ENCODE measurements at regions not wholly inside any gene's neighbourhood (a gene's known extent, or its start where the extent isn't known, plus 50 kb on each side); places are given as distances from the start of the nearest gene placed in this dataset.

DNA sequence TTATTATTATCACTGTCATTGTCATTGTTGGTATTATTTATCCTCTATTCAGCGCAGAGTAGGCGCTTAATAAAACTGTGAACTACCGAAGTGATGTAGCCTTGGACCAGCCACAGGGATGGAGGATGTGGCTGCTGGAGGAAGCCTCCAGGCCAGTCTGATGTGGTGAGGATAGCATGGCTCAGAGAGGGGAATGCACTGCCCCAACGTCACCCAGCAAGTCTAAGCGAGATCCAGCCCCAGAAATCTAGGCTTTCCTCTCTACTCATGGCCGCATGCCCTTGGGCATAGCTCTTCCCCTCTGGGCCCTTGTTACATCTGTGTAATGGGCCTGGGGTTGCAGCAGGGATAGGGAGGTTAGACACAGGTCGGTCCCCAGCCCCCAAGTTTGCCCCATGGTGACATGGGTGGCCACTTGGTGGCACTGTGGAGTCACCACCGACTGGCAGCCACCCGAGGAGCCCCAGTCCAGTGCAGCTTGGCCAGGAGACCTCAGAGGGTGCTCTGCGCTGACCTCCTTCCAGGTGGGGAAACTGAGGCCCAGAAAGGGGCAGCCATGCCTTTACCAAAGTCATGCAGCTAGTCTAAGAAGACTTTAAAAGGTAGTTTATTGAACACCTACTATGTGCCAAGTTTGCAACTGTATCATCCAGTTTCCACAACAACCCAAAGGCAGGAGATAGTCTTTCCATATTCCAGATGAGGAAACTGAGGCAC, 395.7 kb downstream of the MN1 start:
- no peaks in the 10 kb centered on the region for H3K4me1 ChIP-seq
- intact Hi-C loops (cut with DNase I; ENCODE audit: low total_unique reads): loop anchor here (10.0 kb wide), 1 partner anchor 399 kb away; the partner anchor contains the start of gene MN1
- 48 to 77% (median 56%) methylated on average over 7 to 10 of the region's 10 CpGs for whole genome bisulfite sequencing, 5 donors
- H3K27me3 ChIP-seq: peaks cover 0 to under 1% (median 0%) of the 10 kb centered on the region in 3 donors
- peak; percentile 73 for DNase-seq
- peaks cover 0 to 10% (median 3%) of the 10 kb centered on the region in 4 donors for H3K9me3 ChIP-seq
- TF ChIP-seq POLR2A (IDR thresholded peaks at IDR 0.05) (no peak), EP300 (IDR thresholded peaks at IDR 0.05) (no peak)
- TF ChIP-seq, protein P1, sequence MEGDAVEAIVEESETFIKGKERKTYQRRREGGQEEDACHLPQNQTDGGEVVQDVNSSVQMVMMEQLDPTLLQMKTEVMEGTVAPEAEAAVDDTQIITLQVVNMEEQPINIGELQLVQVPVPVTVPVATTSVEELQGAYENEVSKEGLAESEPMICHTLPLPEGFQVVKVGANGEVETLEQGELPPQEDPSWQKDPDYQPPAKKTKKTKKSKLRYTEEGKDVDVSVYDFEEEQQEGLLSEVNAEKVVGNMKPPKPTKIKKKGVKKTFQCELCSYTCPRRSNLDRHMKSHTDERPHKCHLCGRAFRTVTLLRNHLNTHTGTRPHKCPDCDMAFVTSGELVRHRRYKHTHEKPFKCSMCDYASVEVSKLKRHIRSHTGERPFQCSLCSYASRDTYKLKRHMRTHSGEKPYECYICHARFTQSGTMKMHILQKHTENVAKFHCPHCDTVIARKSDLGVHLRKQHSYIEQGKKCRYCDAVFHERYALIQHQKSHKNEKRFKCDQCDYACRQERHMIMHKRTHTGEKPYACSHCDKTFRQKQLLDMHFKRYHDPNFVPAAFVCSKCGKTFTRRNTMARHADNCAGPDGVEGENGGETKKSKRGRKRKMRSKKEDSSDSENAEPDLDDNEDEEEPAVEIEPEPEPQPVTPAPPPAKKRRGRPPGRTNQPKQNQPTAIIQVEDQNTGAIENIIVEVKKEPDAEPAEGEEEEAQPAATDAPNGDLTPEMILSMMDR (IDR thresholded peaks at IDR 0.05): peak in 5 of 7 experiments; percentile 55 to 83 (median 66)
- no peaks in the 10 kb centered on the region for H3K36me3 ChIP-seq
- H3K4me3 ChIP-seq: no peak overlapping the region
- H3K27ac ChIP-seq: no peak overlapping the region

DNA sequence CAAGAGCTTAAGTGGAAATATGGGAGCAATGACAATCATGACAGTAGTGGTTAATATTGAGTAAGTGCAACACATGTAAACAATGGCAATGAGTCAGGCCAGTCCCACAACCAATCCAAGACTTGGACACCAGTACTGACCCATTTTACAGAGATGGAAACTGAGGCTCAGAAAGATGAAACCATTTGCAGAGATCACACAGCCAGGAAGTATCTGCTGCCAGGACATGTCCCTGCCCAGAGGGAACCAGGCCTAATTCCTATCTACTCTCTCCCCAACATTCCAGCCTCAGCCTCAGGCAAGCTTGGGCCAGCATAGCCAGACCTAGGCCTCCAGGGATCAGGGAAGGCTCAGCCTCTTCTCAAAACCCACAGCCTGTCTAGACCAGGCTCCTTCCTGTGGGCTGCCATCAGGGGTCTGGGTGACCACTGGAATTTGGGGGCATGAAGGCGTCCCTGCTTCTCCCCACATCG, 395.1 kb downstream of the MN1 start:
- TF ChIP-seq, protein P1 (IDR thresholded peaks at IDR 0.05): no peak
- no peak for TF ChIP-seq EP300 (IDR thresholded peaks at IDR 0.05)
- TF ChIP-seq POLR2AphosphoS5 (IDR thresholded peaks at IDR 0.05): no peak
- TF ChIP-seq POLR2A (IDR thresholded peaks at IDR 0.05): no peak
- no peaks in the 10 kb centered on the region for H3K27me3 ChIP-seq
- no peak overlapping the region for H3K4me3 ChIP-seq
- H3K9me3 ChIP-seq: peaks cover 0 to 10% (median 3%) of the 10 kb centered on the region in 4 donors
- H3K27ac ChIP-seq: no peak overlapping the region
- intact Hi-C loops (cut with DNase I; ENCODE audit: low total_unique reads): loop anchor here (10.0 kb wide), 1 partner anchor 398 kb away; the partner anchor contains the start of gene MN1
- 95 to 100% (median 98%) methylated on average over 2 of the region's 2 CpGs for WGBS, 5 donors
- no peak for DNase-seq
- H3K36me3 ChIP-seq: no peaks in the 10 kb centered on the region
- H3K4me1 ChIP-seq: no peaks in the 10 kb centered on the region

DNA sequence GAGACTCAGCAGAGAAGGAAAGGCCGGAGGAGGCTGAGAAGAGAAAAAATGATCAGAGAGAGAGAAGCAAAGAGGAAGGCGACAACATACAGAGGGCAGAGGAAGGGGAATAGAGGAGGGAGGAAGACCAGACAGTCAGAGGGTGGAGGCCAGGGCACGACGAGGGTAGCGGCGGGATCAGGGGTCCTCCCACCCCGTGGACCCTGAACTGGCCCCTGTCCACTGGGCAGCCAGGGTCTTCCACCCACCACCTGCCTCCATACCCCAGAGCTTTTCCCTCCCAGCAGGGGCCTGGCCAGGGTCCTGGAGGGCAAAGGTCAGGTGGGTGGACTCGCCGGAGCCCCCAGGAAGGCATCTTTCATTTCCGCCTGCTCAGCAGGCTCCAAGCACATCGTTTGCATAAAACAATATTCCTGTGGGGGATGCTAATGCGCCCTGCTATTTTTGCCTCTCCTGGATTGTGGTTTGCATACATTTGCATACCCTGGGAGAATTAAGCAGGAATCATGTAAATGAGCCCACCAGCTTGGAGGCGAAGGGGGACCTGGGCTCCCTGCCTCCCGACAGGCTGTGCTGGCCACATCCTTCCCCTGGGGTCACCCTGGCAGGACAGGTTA, 394.1 kb downstream of the MN1 start:
- no peaks in the 10 kb centered on the region for H3K36me3 ChIP-seq
- H3K27me3 ChIP-seq: no peaks in the 10 kb centered on the region
- WGBS, 5 donors: 70 to 75% (median 74%) methylated on average over 14 of the region's 14 CpGs
- no peak for DNase-seq
- H3K27ac ChIP-seq: no peak overlapping the region
- intact Hi-C loops (cut with DNase I; ENCODE audit: low total_unique reads): loop anchor here (10.0 kb wide), 1 partner anchor 397 kb away; the partner anchor contains the start of gene MN1
- H3K4me3 ChIP-seq: no peak overlapping the region
- no peaks in the 10 kb centered on the region for H3K4me1 ChIP-seq
- peaks cover 0 to 7% (median 3%) of the 10 kb centered on the region in 4 donors for H3K9me3 ChIP-seq
- TF ChIP-seq EP300 (IDR thresholded peaks at IDR 0.05) (no peak), POLR2AphosphoS5 (IDR thresholded peaks at IDR 0.05) (no peak), POLR2A (IDR thresholded peaks at IDR 0.05) (no peak)
- TF ChIP-seq, protein P1 (IDR thresholded peaks at IDR 0.05): no peak

DNA sequence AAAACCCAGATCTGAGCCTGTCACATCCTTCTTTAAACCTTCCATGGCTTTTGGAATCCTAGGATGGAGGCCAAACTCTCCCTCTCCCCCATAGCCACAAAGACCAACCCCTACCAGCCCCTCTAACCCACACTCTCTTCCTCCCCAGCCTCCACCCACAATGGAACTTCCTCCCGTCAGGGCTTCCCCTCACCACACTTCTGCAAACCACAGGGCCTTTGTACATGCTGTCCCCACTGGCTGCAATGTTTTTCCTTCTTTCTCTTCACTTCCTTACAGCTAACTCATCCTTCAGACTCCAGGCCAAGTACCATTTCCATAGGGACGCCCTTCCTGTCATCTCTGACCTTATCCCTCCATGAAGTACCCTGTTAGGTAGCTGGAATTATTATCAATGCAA, 393.5 kb downstream of the MN1 start:
- no peak for DNase-seq
- Histone ChIP-seq H3K36me3 (no peaks in the 10 kb centered on the region), H3K27ac (no peak overlapping the region), H3K4me3 (no peak overlapping the region), H3K27me3 (no peaks in the 10 kb centered on the region), H3K4me1 (no peaks in the 10 kb centered on the region), H3K9me3 (peaks cover 0 to 2% (median under 1%) of the 10 kb centered on the region in 4 donors)
- intact Hi-C loops (cut with DNase I; ENCODE audit: low total_unique reads): loop anchor here (10.0 kb wide), 1 partner anchor 397 kb away; the partner anchor contains the start of gene MN1
- TF ChIP-seq, protein P1 (IDR thresholded peaks at IDR 0.05): no peak
- TF ChIP-seq POLR2A (IDR thresholded peaks at IDR 0.05) (no peak), EP300 (IDR thresholded peaks at IDR 0.05) (no peak), POLR2AphosphoS5 (IDR thresholded peaks at IDR 0.05) (no peak)
- WGBS, 5 donors: 79 to 89% (median 87%) methylated on average over 2 of the region's 2 CpGs

All from stomach (tissue), 8 donors.